HG02678 (cell line): ENCODE measurements at regions not wholly inside any gene's neighbourhood (a gene's known extent, or its start where the extent isn't known, plus 50 kb on each side); places are given as distances from the start of the nearest gene placed in this dataset.
"Not testable (repeated sequence)": the region's sequence is repeated elsewhere in the genome, so short reads cannot be mapped to it uniquely, and the experiment has no call there.

Experiments used
- ATAC-seq: cut with Tn5 transposase; IDR thresholded peaks from one replicate; pipeline ENCODE4 v1.9.1; 2021; ENCODE audit warnings: mild to moderate bottlenecking, moderate library complexity; ENCODE audit not compliant: unreplicated experiment

DNA sequence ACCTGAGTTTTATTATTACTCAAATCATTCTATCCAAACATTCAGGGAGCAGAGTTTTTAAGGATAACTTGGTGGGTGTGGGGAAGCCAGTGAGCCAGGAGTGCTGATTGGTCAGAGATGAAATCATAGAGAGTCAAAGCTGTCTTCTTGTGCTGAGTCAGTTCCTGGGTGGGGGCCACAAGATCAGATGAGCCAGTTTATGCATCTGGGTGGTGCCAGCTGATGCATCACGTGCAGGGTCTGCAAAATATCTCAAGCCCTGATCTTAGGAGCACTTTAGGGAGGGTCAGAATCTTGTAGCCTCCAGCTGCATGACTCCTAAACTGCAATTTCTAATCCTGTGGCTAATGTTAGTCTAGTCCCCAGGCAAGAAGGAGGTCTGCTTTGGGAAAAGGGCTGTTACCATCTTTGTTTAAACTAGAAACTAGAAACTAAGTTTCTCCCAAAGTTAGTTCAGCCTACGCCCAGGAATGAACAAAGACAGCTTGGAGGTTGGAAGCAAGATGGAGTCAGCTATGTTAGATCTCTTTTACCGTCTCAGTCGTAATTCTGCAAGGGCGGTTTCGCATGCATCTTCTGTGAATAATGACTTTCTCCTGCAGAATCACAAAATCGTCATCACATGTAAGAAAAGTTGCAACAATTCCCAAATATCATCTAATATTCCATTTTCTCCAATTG lies 97.5 kb downstream of the ZNF664 start:
- ATAC-seq: not testable (repeated sequence)

- ATAC-seq: no peak
These were observed 98.0 kb downstream of the ZNF664 start for GRCh38 chr12:124071075-124071443.

DNA sequence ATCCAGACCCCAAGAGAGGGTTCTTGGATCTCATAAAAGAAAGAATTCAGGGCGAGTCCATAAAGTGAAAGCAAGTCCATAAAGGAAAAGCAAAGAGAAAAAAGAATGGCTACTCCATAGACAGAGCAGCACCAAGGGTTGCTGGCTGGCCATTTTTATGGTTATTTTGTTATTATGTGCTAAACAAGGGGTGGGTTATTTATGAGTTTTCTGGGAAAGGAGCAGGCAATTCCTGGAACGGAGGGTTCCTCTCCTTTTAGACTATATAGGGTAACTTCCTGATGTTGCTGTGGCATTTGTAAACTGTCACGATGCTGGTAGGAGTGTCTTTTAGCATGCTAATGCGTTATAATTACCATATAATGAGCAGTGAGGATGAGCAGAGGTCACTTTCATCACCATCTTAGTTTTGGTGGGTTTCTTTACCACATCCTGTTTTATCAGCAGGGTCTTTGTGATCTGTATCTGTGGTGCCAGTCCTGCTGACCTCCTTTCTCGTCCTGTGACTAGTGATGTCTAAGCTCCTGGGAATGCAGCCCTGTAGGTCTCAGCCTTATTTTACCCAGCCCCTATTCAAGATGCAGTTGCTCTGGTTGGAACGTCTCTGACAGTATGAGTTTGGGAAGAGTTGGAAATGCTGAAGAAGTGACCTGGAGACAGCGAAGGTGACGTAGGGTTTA lies 100.5 kb downstream of the ZNF664 start:
- ATAC-seq: no peak

GRCh38 chr12:124075841-124076240 lies 102.8 kb downstream of the ZNF664 start:
- ATAC-seq: no peak

- ATAC-seq: no peak
These were observed 104.7 kb downstream of the ZNF664 start for GRCh38 chr12:124077701-124078100.

DNA sequence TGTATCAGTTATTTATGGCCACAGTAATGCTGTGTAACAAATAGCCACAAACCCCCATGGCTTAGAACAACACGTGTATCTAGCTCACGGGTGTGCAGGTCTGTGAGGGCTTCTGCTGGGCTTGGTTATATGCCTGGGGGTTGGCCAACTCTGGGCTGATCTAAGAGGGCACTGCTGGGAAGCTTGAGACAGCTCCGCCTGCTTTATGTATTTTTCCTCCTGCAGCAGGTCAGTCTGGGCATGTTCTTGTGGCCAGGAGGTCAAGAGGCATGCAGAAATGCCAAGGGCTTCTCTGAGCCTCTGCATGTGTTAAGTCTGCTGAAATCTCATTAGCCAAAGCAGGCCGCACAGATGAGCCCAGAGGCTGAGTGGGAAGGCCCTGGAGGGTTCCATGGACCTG lies 105.8 kb downstream of the ZNF664 start:
- ATAC-seq: no peak

- no peak for ATAC-seq
These were observed 107.6 kb downstream of the ZNF664 start for GRCh38 chr12:124080649-124081048.

DNA sequence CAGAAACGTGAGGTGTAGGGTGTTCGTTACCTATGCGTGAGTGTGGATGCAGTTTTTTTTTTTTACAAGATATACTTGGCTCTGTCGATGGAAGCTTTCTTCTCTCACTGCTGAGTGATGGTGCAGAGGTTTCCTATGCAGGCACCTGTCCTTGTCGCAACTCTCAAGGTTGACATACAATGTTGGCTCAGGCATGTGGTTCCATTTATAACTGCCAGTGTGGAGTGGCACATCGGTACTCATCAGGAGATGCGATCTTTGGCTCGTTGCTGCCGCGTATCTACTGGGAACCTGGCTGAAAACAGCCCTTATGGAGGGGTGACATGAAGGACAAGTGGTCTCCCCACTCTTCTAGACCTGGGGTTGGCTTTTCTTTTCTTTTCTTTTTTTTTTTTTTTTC lies 109.0 kb downstream of the ZNF664 start:
- no peak for ATAC-seq

GRCh38 chr12:124082687-124083086 lies 109.7 kb downstream of the ZNF664 start:
- no peak for ATAC-seq

DNA sequence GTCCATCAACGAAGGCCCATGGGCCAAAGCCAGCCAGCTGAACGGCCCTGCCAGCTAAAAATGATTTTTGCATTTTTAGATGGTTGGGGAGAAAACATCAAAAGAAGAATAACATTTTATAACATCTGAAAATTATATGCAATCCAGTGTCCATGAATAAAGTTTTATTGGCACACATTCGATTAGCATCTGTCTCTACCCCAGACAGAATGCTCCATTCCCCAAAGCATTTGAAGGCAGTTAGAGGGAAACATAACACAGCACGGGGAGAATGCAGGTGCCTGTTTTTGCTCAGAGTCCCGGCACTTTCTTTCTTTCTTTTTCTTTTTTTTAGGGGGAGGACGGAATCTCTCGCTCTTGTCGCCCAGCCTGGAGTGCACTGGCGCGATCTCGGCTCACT lies 110.7 kb downstream of the ZNF664 start:
- ATAC-seq: no peak

GRCh38 chr12:124085419-124086296 lies 112.6 kb downstream of the ZNF664 start:
- ATAC-seq: no peak

GRCh38 chr12:124086299-124086898 lies 113.4 kb downstream of the ZNF664 start:
- no peak for ATAC-seq

GRCh38 chr12:124087266-124088051 lies 114.4 kb downstream of the ZNF664 start:
- no peak for ATAC-seq

DNA sequence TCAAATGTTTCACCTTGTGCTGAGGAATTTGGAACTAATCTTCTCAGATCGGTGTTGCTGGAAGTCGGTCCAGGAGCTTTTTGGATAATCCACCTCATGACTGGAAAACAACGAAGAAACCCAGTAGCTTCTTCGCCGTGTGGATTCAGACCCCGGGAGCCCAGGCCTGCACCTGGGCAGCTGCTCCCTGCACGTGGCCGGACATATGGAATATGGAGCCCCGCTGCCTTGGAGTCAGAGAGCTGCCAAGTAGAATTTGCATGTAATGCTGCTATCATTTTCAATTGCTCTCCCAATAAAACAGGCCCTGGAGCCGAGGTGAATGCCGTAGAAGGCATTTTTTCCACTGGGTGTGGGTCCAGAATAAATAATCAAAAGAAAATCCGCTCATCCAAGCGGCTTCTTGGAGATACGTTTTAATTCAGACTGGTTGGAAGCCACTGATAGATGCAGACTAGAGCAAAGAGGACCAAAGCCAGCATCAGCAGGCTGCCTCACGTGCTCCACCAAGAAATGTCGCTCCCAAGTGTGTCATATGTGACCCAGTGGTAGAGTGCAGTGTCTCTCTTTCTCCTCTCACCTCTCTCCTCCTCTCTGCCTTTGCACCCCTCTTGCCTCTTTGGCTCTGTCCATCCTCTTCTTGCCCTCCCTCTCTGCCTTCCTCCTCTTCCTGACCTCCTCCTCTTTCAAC lies 115.3 kb downstream of the ZNF664 start:
- ATAC-seq: no peak

- ATAC-seq: not testable (repeated sequence)
These were observed 116.3 kb downstream of the ZNF664 start for GRCh38 chr12:124089181-124089914.

GRCh38 chr12:124091835-124092234 lies 118.8 kb downstream of the ZNF664 start:
- no peak for ATAC-seq

DNA sequence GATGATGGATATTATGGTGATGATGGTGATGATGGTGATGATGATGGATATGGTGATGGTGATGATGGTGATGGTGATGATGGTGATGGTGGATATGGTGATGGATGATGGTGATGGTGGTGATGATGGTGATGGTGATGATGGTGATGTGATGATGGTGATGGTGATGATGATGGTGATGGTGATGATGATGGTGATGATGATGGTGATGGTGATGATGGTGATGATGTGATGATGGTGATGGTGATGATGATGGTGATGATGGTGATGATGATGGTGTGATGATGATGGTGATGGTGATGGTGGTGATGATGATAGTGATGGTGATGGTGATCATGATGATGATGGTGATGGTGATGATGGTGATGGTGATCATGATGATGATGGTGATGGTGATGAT lies 119.5 kb downstream of the ZNF664 start:
- ATAC-seq: not testable (repeated sequence)

DNA sequence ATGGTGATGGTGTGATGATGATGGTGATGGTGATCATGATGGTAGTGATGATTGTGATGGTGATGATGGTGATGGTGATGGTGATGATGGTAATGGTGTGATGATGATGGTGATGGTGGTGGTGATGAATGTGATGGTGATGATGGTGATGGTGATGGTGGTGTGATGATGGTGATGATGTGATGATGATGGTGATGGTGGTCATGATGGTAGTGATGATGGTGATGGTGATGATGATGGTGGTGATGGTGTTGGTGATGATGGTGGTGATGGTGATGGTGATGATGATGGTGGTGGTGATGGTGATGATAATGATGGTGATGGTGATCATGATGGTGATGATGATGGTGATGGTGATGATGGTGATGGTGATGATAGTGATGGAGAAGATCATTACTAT lies 120.3 kb downstream of the ZNF664 start:
- ATAC-seq: no peak

DNA sequence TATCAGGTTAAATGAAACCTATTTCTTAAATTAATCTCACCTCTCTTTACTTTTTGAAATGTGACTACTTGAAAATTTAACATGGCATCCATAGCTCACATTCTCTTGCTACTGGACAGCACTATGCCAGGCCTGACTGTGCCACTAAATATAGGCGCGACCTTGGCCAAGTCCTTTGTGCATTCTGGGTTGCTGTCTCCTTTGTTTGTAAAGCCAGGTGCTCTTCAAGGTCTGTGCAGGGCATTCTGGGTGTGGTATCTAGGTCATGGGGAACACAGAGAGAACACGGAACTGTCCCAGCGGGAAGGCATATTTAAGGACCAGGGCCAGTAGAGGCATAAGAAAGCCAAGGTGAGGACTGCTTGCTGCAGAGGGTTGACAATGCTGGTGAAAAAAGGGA lies 121.2 kb downstream of the ZNF664 start:
- ATAC-seq: no peak
